GM18499 (cell line): ENCODE measurements at regions not wholly inside any gene's neighbourhood (a gene's known extent, or its start where the extent isn't known, plus 50 kb on each side); places are given as distances from the start of the nearest gene placed in this dataset.
"Not testable (repeated sequence)": the region's sequence is repeated elsewhere in the genome, so short reads cannot be mapped to it uniquely, and the experiment has no call there.

Experiments used
- ATAC-seq: cut with Tn5 transposase; IDR thresholded peaks from one replicate; pipeline ENCODE4 v1.9.1; 2021; ENCODE audit warnings: moderate number of reproducible peaks; ENCODE audit not compliant: insufficient read depth, unreplicated experiment

- ATAC-seq: no peak
Observed at GRCh38 chr5:19058216-19058615, 929.8 kb downstream of the CDH18 start.

- no peak for ATAC-seq
Observed at GRCh38 chr5:19064094-19064493, 923.9 kb downstream of the CDH18 start.

- ATAC-seq: no peak
Observed at GRCh38 chr5:19067741-19068140, 920.3 kb downstream of the CDH18 start.

- ATAC-seq: no peak
Observed at GRCh38 chr5:19098434-19098833, 889.6 kb downstream of the CDH18 start.

- ATAC-seq: no peak
Observed at GRCh38 chr5:19099195-19099594, 888.8 kb downstream of the CDH18 start.

GRCh38 chr5:19104948-19105347 lies 883.1 kb downstream of the CDH18 start:
- ATAC-seq: no peak

- no peak for ATAC-seq
Observed at GRCh38 chr5:19122923-19123322, 865.1 kb downstream of the CDH18 start.

GRCh38 chr5:19125956-19126713 lies 861.9 kb downstream of the CDH18 start:
- no peak for ATAC-seq

- no peak for ATAC-seq
Observed at GRCh38 chr5:19140276-19140675, 847.7 kb downstream of the CDH18 start.

- ATAC-seq: not testable (repeated sequence)
Observed at GRCh38 chr5:19141937-19142524, 846.0 kb downstream of the CDH18 start.

GRCh38 chr5:19142713-19143414 lies 845.1 kb downstream of the CDH18 start:
- ATAC-seq: not testable (repeated sequence)

GRCh38 chr5:19143935-19144334 lies 844.1 kb downstream of the CDH18 start:
- no peak for ATAC-seq

- no peak for ATAC-seq
Observed at GRCh38 chr5:19169426-19169825, 818.6 kb downstream of the CDH18 start.

- no peak for ATAC-seq
Observed at GRCh38 chr5:19172926-19173470, 815.0 kb downstream of the CDH18 start.

- ATAC-seq: no peak
Observed at GRCh38 chr5:19175776-19176570, 812.0 kb downstream of the CDH18 start.

- ATAC-seq: no peak
Observed at GRCh38 chr5:19179571-19179970, 808.4 kb downstream of the CDH18 start.

- ATAC-seq: no peak
Observed at GRCh38 chr5:19189176-19189575, 798.8 kb downstream of the CDH18 start.

- ATAC-seq: no peak
Observed at GRCh38 chr5:19193631-19194030, 794.4 kb downstream of the CDH18 start.

GRCh38 chr5:19196631-19197030 lies 791.4 kb downstream of the CDH18 start:
- ATAC-seq: no peak

- no peak for ATAC-seq
Observed at GRCh38 chr5:19200251-19200650, 787.7 kb downstream of the CDH18 start.
